HepG2 (cell line): ENCODE measurements at regions not wholly inside any gene's neighbourhood (a gene's known extent, or its start where the extent isn't known, plus 50 kb on each side); places are given as distances from the start of the nearest gene placed in this dataset.

Experiments used
- ATAC-seq: fragments of 200-7000 bp; cut with Tn5 transposase; 3 replicates; pipeline ENCODE4 v1.9.1; 2020; ENCODE audit warnings: mild to moderate bottlenecking, moderate library complexity
- BruUV-seq: library from RNA; stranded (reverse); fragments of 400-500 nt; replicated peaks from 2 replicates; lab custom pipeline; 2021; lab: Mats Ljungman, UMichigan
- CTCF ChIA-PET: fragments of 300-600 bp; formaldehyde crosslinking; extraction: SDS; loops from one replicate; lab custom pipeline; 2021; ENCODE audit warnings: low total read pairs, inconsistent platforms, low intra/inter-chr PET ratio; lab: Yijun Ruan, JAX
- POLR2A ChIA-PET: fragments of 350-600 bp; sonication (Branson Sonifier 250); formaldehyde crosslinking; loops from one replicate; lab custom pipeline; 2020; ENCODE audit warnings: antibody characterized with exemption, inconsistent platforms; lab: Yijun Ruan, JAX
- DNase-seq: peaks from one replicate; pipeline ENCODE4 v3.0.0-alpha.2; 2015; ENCODE audit warnings: low spot score
- FAIRE-seq: peaks from 3 replicates; lab custom pipeline; 2011; peaks lifted over from hg19 to GRCh38; lab: Jason Lieb, UNC
- H2AFZ ChIP-seq: one replicate; pipeline ENCODE4 v1.6.1; 2011; ENCODE audit warnings: low read length, inconsistent platforms
- H3K27ac ChIP-seq: fragments of 300-600 bp; 3 replicates; pipeline ENCODE4 v1.8.0; 2011; ENCODE audit warnings: mixed run types, mild to moderate bottlenecking, mixed read lengths, low read length, inconsistent platforms; ENCODE audit not compliant: insufficient read depth; ENCODE audit errors: extremely low read length
- H3K27me3 ChIP-seq, 2 experiments: fragments of 200-600 bp in 1 of 2; 2 replicates in 1 of 2; 3 replicates in 1 of 2; pipeline versions ENCODE4 v1.6.0 to v1.8.0; 2011; ENCODE audit warnings: low read length in 2 of 2, mild to moderate bottlenecking in 2 of 2, moderate library complexity in 2 of 2, inconsistent platforms in 1 of 2; ENCODE audit not compliant: insufficient read depth in 2 of 2, control insufficient read depth in 1 of 2
- H3K36me3 ChIP-seq, 2 experiments: fragments of 200-600 bp in 1 of 2; replicated peaks in 1 of 2; 2 replicates in 1 of 2; 3 replicates in 1 of 2; pipeline versions ENCODE4 v1.5.1 to v1.8.0; 2011; ENCODE audit warnings: low read length in 2 of 2, inconsistent platforms in 1 of 2; ENCODE audit not compliant: insufficient read depth in 2 of 2, control insufficient read depth in 1 of 2
- H3K4me1 ChIP-seq: 2 replicates; pipeline ENCODE4 v1.5.1; 2012; ENCODE audit warnings: low read length, inconsistent platforms; ENCODE audit not compliant: insufficient read depth
- H3K4me2 ChIP-seq: 2 replicates; pipeline ENCODE4 v1.6.0; 2011; ENCODE audit warnings: low read depth, low read length, inconsistent platforms
- H3K4me3 ChIP-seq, 3 experiments: fragments of 200-600 bp in 1 of 3; sonication (generic), shearing (Covaris generic) in 1 of 3; replicated peaks in 1 of 3; 2 replicates each; pipeline ENCODE4 v1.5.1; 2011 to 2016; ENCODE audit warnings: low read length in 3 of 3, inconsistent platforms in 2 of 3, low read depth in 2 of 3, mild to moderate bottlenecking in 2 of 3, control low read depth in 1 of 3, mixed read lengths in 1 of 3; ENCODE audit not compliant: insufficient read depth in 1 of 3
- H3K79me2 ChIP-seq: one replicate; pipeline ENCODE4 v1.6.1; 2011; ENCODE audit warnings: low read length, inconsistent platforms; ENCODE audit not compliant: insufficient read depth
- H3K9ac ChIP-seq: 2 replicates; pipeline ENCODE4 v1.6.0; 2011; ENCODE audit warnings: mild to moderate bottlenecking, low read depth, low read length, inconsistent platforms; ENCODE audit not compliant: insufficient read depth
- H3K9me3 ChIP-seq: 2 replicates; pipeline ENCODE4 v1.5.1; 2012; ENCODE audit warnings: mild to moderate bottlenecking, low read length
- H4K20me1 ChIP-seq: 2 replicates; pipeline ENCODE4 v1.6.0; 2011; ENCODE audit warnings: inconsistent platforms, mild to moderate bottlenecking, low read length, moderate library complexity; ENCODE audit not compliant: insufficient read depth
- AHR ChIP-seq: IDR thresholded peaks from 2 replicates; pipeline ENCODE4 v1.6.1; 2018; ENCODE audit warnings: missing genetic modification reagents, missing compliant biosample characterization
- ATM ChIP-seq: fragments of 450-650 bp; IDR thresholded peaks from 2 replicates; pipeline ENCODE4 v1.7.1; 2017; ENCODE audit warnings: mild to moderate bottlenecking, borderline replicate concordance
- BRF2 ChIP-seq: sonication (generic); formaldehyde crosslinking; IDR thresholded peaks from 2 replicates; pipeline ENCODE4 v1.8.1; 2022; ENCODE audit warnings: mild to moderate bottlenecking, missing genetic modification reagents
- DR1 ChIP-seq: sonication (generic); formaldehyde crosslinking; IDR thresholded peaks from 2 replicates; pipeline ENCODE4 v1.8.0; 2021; ENCODE audit warnings: mild to moderate bottlenecking, missing genetic modification reagents, inconsistent platforms
- ESRRA ChIP-seq: sonication (generic); formaldehyde crosslinking; IDR thresholded peaks from 2 replicates; pipeline ENCODE4 v1.5.1; 2020; ENCODE audit warnings: mild to moderate bottlenecking, low read depth, missing genetic modification reagents
- FOXA3 ChIP-seq: IDR thresholded peaks from 2 replicates; pipeline ENCODE4 v1.6.1; 2016; ENCODE audit warnings: missing genetic modification reagents, missing compliant biosample characterization
- GABPA ChIP-seq, 2 experiments: IDR thresholded peaks; 2 replicates each; pipeline ENCODE4 v1.6.1; 2011 to 2016; ENCODE audit warnings: low read depth in 2 of 2, low read length in 1 of 2, missing biosample characterization in 1 of 2, missing genetic modification characterization in 1 of 2
- HMG20A ChIP-seq: IDR thresholded peaks from 2 replicates; pipeline ENCODE4 v1.6.1; 2016; ENCODE audit warnings: borderline replicate concordance
- MTERF4 ChIP-seq: sonication (generic); formaldehyde crosslinking; IDR thresholded peaks from 2 replicates; pipeline ENCODE4 v1.8.0; 2023; ENCODE audit warnings: mild to moderate bottlenecking, missing genetic modification reagents
- RNF2 ChIP-seq: fragments of 450-650 bp; conservative IDR thresholded peaks from 2 replicates; pipeline ENCODE4 v1.6.1; 2016; ENCODE audit warnings: low read depth
- SMARCE1 ChIP-seq: fragments of 450-650 bp; IDR thresholded peaks from 2 replicates; pipeline ENCODE4 v1.6.1; 2017; ENCODE audit warnings: borderline replicate concordance
- TBP ChIP-seq: sonication (generic); formaldehyde crosslinking; IDR thresholded peaks from 2 replicates; pipeline ENCODE4 v1.5.0; 2020; ENCODE audit warnings: missing genetic modification reagents
- TP53 ChIP-seq: sonication (generic); formaldehyde crosslinking; conservative IDR thresholded peaks from 2 replicates; pipeline ENCODE4 v1.4.0; 2020; ENCODE audit warnings: missing genetic modification reagents
- ZFP36L1 ChIP-seq: sonication (generic); formaldehyde crosslinking; IDR thresholded peaks from 2 replicates; pipeline ENCODE4 v1.8.0; 2022; ENCODE audit warnings: mild to moderate bottlenecking, missing genetic modification reagents, moderate library complexity
- ZKSCAN5 ChIP-seq: sonication (generic); formaldehyde crosslinking; IDR thresholded peaks from 2 replicates; pipeline ENCODE4 v1.5.1; 2020; ENCODE audit warnings: mild to moderate bottlenecking, missing genetic modification reagents
- ZNF282 ChIP-seq: fragments of 450-650 bp; IDR thresholded peaks from 2 replicates; pipeline ENCODE4 v1.6.1; 2018; ENCODE audit not compliant: partially characterized antibody
- ZNF598 ChIP-seq: sonication (generic); formaldehyde crosslinking; IDR thresholded peaks from 2 replicates; pipeline ENCODE4 v1.5.1; 2020; ENCODE audit warnings: mild to moderate bottlenecking, missing genetic modification reagents, borderline replicate concordance
- ZNF766 ChIP-seq: sonication (generic); formaldehyde crosslinking; IDR thresholded peaks from 2 replicates; pipeline ENCODE4 v1.5.0; 2020; ENCODE audit warnings: missing genetic modification reagents, borderline replicate concordance
- ZSCAN12 ChIP-seq: sonication (generic); formaldehyde crosslinking; IDR thresholded peaks from 2 replicates; pipeline ENCODE4 v1.9.0; 2021; ENCODE audit warnings: mild to moderate bottlenecking, missing genetic modification reagents
- in situ Hi-C: cut with HindIII; loops from 2 replicates; pipeline ENCODE4 v1.10.0; 2017; ENCODE audit warnings: low pct_unique_long_range_greater_than_20kb; ENCODE audit not compliant: extremely low pct_ligation_motif_present
- intact Hi-C: fragments of 100-400 bp; cut with micrococcal nuclease; formaldehyde crosslinking; loops from one replicate; pipeline ENCODE4 v1.10.0; 2022; ENCODE audit not compliant: unreplicated experiment

GRCh38 chr5:62111428-62111827 is 194.6 kb upstream of the KIF2A start:
- Histone ChIP-seq H3K27me3 (no peaks in the 10 kb centered on the region), H3K36me3 (no peaks in the 10 kb centered on the region), H3K4me2 (no peak overlapping the region), H3K27ac (no peak overlapping the region), H4K20me1 (no peaks in the 10 kb centered on the region), H3K4me3 (no peak overlapping the region), H3K4me1 (no peaks in the 10 kb centered on the region), H3K79me2 (no peaks in the 10 kb centered on the region)
- intact Hi-C loops (no loop called here), in situ Hi-C loops (no loop called here)
- ATAC-seq, result no peak
- BruUV-seq, result no TSS peak
- no peak for DNase-seq
- POLR2A ChIA-PET, result no interaction called here
- no peak for FAIRE-seq
- TF ChIP-seq AHR (CRISPR knock-in tag) (no peak), DR1 (CRISPR knock-in tag) (no peak), RNF2 (no peak), ZNF598 (CRISPR knock-in tag) (no peak), MTERF4 (no peak), HMG20A (CRISPR knock-in tag) (no peak), ESRRA (CRISPR knock-in tag) (no peak), TP53 (CRISPR knock-in tag) (no peak), TBP (CRISPR knock-in tag) (no peak), ZFP36L1 (no peak), FOXA3 (CRISPR knock-in tag) (no peak), ZSCAN12 (CRISPR knock-in tag) (no peak), BRF2 (CRISPR knock-in tag) (no peak), ZKSCAN5 (no peak), GABPA (IDR thresholded peaks at IDR 0.05; ENCODE audit: low read depth, low read length) (no peak), GABPA (CRISPR knock-in tag; IDR thresholded peaks at IDR 0.05; ENCODE audit: low read depth) (no peak), SMARCE1 (no peak), ATM (no peak), ZNF766 (no peak), ZNF282 (no peak)
- TF ChIP-seq, all 625 proteins: peak for 0
- no peak overlapping the region for H2AFZ ChIP-seq
- no peaks in the 10 kb centered on the region for H3K9me3 ChIP-seq
- H3K9ac ChIP-seq, result no peak overlapping the region
- CTCF ChIA-PET, result no interaction called here
